HS-5 (cell line): ENCODE measurements at regions not wholly inside any gene's neighbourhood (a gene's known extent, or its start where the extent isn't known, plus 50 kb on each side); places are given as distances from the start of the nearest gene placed in this dataset.
"Not testable (repeated sequence)": the region's sequence is repeated elsewhere in the genome, so short reads cannot be mapped to it uniquely, and the experiment has no call there.

ENCODE experiments used
- DNase-seq: peaks from one replicate; pipeline ENCODE4 v3.0.0-alpha.2; 2012; ENCODE audit warnings: low read depth

- peak; percentile 68 for DNase-seq
These were observed 598.8 kb downstream of the SLC16A7 start for GRCh38 chr12:60194678-60195077.

- no peak for DNase-seq
These were observed 599.7 kb downstream of the SLC16A7 start for GRCh38 chr12:60195483-60195882.

DNA sequence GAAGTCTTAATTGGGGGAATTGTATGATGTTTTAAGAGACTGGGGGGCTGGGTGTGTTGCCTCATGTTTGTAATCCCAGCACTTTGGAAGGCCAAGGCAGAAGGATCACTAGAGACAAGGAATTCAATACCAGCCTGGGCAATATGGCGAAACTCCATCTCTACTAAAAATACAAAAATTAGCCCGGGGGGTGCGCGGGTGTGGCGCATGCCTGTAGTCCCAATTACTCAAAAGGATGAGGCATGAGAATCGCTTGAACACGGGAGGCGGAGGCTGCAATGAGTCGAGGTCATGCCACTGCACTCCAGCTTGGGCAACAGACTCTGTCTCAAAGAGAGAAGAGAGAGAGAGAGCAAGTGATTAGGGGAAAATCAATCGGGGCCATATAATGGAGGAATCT is 600.5 kb downstream of the SLC16A7 start:
- no peak for DNase-seq

DNA sequence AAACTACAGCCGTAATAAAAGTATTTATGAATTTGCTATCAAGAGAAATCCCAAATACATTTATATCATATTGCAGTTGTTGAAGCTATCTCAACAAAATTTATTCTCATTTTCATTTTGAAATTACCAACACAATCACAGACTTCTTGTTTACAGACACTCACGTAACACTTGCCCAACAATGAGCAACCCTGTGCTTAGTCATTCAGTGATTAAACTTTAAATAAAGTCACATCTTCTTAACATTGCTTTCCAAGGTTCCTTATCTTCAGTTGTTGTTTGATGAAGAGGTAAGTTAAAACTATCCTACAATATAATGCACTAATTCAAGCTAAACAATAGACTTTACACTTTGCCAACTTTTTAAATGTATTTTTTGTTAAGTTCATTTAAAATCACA is 601.8 kb downstream of the SLC16A7 start:
- DNase-seq: no peak

- DNase-seq: no peak
These were observed 606.1 kb downstream of the SLC16A7 start for GRCh38 chr12:60201891-60202290.

- DNase-seq: peak; percentile 57
These were observed 609.7 kb downstream of the SLC16A7 start for GRCh38 chr12:60205500-60205899.

DNA sequence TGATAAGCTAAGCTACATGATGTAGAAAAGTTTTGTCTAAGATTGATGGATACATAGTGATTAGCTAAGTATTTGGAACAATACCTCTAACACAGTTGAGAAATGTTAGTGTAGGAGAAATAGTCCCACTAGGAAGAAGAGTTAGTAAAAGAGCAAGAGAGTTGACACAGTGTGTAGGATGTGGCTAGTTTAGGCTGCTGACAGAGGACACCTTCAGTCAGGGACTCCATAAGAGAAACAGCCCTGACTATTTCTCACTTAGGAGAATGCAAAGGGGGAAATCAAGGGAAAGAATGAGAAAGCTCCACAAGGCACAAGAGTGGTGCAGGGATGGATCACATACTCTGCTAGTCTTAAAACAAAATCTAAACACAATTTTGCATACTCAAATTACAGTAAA is 613.7 kb downstream of the SLC16A7 start:
- DNase-seq: no peak

DNA sequence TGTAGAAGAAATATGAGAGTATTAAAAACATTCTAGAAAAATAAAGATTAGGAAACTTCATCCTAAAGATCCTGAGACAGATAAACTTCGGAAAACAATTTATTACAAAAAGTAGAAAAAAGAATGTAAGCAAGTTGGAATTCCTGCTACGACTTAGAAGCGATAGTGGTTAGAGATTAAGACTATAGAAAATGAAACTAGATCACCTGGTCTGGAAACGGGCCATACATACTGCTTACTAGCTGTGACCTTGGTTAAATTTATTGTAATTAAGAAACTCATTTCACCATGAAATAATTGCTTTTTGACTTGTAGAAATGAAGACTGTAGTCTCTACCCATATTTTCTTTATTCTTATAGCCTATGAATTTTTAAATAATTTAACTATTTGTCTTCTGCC is 614.1 kb downstream of the SLC16A7 start:
- no peak for DNase-seq

GRCh38 chr12:60210756-60211155 is 614.9 kb downstream of the SLC16A7 start:
- no peak for DNase-seq

GRCh38 chr12:60211244-60211643 is 615.4 kb downstream of the SLC16A7 start:
- DNase-seq: no peak

GRCh38 chr12:60212159-60213000 is 616.6 kb downstream of the SLC16A7 start:
- DNase-seq: no peak

GRCh38 chr12:60213272-60213671 is 617.4 kb downstream of the SLC16A7 start:
- not testable (repeated sequence) for DNase-seq

GRCh38 chr12:60216226-60216625 is 620.4 kb downstream of the SLC16A7 start:
- DNase-seq: no peak

DNA sequence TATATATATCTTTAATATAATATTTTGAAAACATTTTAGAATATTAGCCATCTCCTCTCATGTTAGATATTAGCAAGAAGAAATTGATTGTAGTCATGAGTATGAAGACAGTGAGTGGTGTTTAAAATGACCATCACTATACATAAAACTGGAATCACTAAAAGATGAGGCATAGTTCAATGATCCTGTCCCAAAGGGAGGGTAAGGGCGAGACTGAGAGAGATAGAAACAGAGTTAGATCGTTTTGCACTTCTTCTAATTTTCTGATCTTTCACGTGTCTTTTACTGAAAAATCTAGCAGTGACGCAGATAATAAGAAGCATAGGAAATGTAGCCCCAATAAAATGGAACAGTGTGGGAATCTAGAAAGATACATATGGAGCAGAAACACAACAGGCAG is 627.4 kb downstream of the SLC16A7 start:
- no peak for DNase-seq

- no peak for DNase-seq
These were observed 629.6 kb downstream of the SLC16A7 start for GRCh38 chr12:60225216-60226000.

DNA sequence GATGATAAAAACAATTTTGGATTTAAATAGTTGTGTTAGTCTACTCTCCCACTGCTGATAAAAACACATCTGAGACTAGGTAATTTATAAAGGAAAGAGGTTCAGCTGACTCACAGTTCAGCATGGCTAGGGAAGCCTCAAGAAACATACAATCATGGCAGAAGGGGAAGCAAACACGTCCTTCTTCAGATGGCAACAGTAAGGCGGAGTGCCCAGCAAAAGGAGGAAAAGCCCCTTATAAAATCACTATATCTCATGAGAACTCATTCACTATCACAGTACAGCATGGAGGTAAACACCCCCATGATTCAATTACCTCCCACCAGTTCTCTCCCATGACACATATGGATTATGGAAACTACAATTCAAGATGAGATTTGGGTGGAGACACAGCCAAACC is 632.1 kb downstream of the SLC16A7 start:
- no peak for DNase-seq

DNA sequence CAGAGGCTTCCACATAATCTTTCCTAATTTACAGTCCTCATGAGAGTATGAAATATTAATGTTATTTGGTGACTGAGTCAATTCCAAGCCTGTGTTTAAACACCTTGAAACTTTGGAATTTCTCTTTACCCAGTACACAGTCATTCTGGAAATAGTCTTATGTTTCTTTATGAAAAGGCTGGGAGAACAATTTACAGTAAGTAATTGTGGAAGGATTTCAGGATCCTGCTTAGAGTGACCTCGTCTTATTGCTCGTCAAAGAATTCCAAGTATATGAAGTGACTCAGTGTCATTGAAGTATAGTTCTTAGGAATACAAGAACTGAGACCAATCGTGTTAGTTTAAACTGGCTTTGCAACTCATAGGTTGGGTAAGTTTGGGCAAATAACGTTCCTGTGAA is 634.2 kb downstream of the SLC16A7 start:
- peak; percentile 13 for DNase-seq

DNA sequence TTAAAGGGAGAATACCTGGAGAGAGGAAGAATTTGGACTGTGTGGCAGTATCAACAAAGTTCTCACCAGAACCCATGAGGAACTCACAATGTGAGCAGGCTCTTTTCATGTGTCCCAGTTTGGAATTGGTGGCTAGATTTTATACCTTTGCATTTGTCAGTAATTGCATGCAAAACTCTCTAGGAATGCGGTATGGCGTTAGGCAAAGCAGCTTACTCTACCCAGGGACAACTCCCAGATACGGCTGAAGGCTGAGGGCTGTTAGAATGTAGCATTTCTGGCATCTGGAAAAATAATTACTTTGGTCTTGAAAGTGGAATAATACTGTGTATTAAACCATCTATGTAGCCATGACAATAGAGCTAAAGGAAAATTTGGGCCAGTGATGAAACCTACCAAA is 635.5 kb downstream of the SLC16A7 start:
- no peak for DNase-seq

GRCh38 chr12:60231976-60232907 is 636.4 kb downstream of the SLC16A7 start:
- no peak for DNase-seq

- DNase-seq: not testable (repeated sequence)
These were observed 638.9 kb downstream of the SLC16A7 start for GRCh38 chr12:60234611-60235195.

- DNase-seq: no peak
These were observed 639.4 kb downstream of the SLC16A7 start for GRCh38 chr12:60235261-60235660.

DNA sequence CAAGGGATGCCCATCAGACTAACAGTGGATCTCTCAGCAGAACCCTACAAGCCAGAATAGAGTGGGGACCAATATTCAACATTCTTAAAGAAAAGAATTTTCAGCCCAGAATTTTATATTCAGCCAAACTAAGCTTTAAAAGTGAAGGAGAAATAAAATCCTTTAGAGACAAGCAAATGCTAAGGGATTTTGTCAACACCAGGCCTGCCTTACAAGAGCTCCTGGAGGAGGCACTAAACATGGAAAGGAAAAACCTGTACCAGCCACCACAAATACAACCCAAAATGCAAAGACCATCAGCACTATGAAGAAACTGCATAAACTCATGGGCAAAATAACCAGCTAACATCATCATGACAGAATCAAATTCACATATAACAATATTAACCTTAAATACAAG is 640.6 kb downstream of the SLC16A7 start:
- not testable (repeated sequence) for DNase-seq
